ENCODE measurements at regions not wholly inside any gene's neighbourhood (a gene's known extent, or its start where the extent isn't known, plus 50 kb on each side); places are given as distances from the start of the nearest gene placed in this dataset.

DNA sequence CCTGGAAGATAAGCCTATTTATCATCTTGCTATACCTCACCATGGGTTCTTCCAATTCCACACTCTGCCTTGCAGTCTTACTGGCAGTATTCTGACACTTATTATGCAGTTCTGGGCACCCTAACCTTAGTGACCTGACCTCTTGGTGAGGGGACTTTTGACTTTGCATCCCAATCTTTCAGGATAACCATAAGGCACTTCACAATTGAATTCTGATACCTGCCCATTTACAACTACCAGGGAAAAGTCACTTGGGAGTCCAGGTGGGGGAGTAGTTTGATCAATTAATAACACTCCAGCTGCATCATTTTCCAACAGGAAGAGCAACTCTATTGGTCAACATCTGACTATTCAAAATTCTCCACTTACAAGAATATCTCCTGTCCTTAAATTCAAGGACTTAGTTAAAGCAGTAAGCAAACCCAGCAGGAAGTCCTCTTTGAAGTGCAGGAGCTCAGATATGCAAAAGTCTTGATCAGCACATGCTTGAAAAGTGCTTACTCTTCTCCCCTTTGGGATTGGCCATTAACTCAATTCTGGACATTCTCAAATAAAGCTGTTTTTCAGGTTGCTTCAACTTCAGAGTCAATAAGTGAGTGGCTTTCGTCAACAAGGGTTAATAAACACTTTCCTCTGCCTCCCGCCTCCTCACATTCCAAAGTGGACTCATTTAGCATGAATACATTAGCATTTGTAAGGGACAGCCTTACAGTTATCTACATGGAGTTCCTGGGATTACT lies 177.4 kb upstream of the NRIP1 start:
- Histone ChIP-seq H3K4me1 (ENCODE audit: insufficient read depth, low read length) (peaks cover 3% of the 10 kb centered on the region), H3K36me3 (ENCODE audit: insufficient read depth, low read length) (no peaks in the 10 kb centered on the region), H3K79me2 (ENCODE audit: insufficient read depth, low read length) (no peaks in the 10 kb centered on the region), H2AFZ (ENCODE audit: low read depth, low read length) (peak overlapping the region; percentile 18), H3K4me2 (ENCODE audit: low read length) (peak overlapping the region; percentile 37), H3K27me3 (ENCODE audit: insufficient read depth, low read length) (no peaks in the 10 kb centered on the region), H3K9ac (ENCODE audit: low read length) (no peak overlapping the region), H3K9me3 (ENCODE audit: insufficient read depth, low read depth, low read length) (no peaks in the 10 kb centered on the region), H3K4me3 (ENCODE audit: insufficient read depth, low read depth, low read length) (no peak overlapping the region), H3K27ac (ENCODE audit: low read depth, low read length) (no peak overlapping the region), H4K20me1 (ENCODE audit: insufficient read depth, low read length) (no peaks in the 10 kb centered on the region)
- Mint-ChIP-seq H3K9me3 (ENCODE audit: unreplicated experiment) (no peaks in the 10 kb centered on the region), H3K36me3 (ENCODE audit: low read depth, unreplicated experiment) (no peaks in the 10 kb centered on the region), H3K27ac (ENCODE audit: unreplicated experiment) (no peak overlapping the region), H3K4me3 (ENCODE audit: unreplicated experiment) (no peak overlapping the region), H3K4me1 (ENCODE audit: low read depth, unreplicated experiment) (peaks cover 16% of the 10 kb centered on the region), H3K27me3 (ENCODE audit: low read depth, unreplicated experiment) (no peaks in the 10 kb centered on the region)
- no peak for FAIRE-seq
- no peak for TF ChIP-seq CTCF (IDR thresholded peaks at IDR 0.05; ENCODE audit: insufficient read depth, low read depth, low read length)
- TF ChIP-seq EZH2 (IDR thresholded peaks at IDR 0.05; ENCODE audit: insufficient read depth, low read length): no peak
- DNase-seq (ENCODE audit: low read depth): no peak

DNA sequence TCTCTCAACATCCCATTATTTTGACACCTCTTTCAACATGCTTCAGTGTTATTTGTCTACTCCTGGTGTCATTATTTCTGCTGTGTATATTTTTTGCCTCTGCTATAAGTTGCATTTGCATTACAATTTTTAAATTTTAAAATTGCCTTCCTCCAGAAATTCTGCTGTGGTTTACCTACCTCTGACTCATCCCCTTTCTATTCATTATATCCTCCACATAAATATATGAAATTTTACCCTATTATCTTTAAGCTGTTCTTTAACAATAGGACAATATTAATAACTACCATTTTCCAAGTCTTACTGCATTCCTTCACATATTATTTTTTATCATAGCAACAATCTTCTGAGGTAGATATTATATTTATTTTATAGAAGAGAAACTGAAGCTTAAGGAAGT lies 178.1 kb upstream of the NRIP1 start:
- Mint-ChIP-seq H3K9me3 (ENCODE audit: unreplicated experiment) (no peaks in the 10 kb centered on the region), H3K4me3 (ENCODE audit: unreplicated experiment) (no peak overlapping the region), H3K27ac (ENCODE audit: unreplicated experiment) (no peak overlapping the region), H3K27me3 (ENCODE audit: low read depth, unreplicated experiment) (no peaks in the 10 kb centered on the region), H3K36me3 (ENCODE audit: low read depth, unreplicated experiment) (no peaks in the 10 kb centered on the region), H3K4me1 (ENCODE audit: low read depth, unreplicated experiment) (peaks cover 16% of the 10 kb centered on the region)
- FAIRE-seq (no peak), DNase-seq (ENCODE audit: low read depth) (no peak)
- no peaks in the 10 kb centered on the region for H3K9me3 ChIP-seq (ENCODE audit: insufficient read depth, low read depth, low read length)
- no peak overlapping the region for H3K4me3 ChIP-seq (ENCODE audit: insufficient read depth, low read depth, low read length)
- no peaks in the 10 kb centered on the region for H3K27me3 ChIP-seq (ENCODE audit: insufficient read depth, low read length)
- H2AFZ ChIP-seq (ENCODE audit: low read depth, low read length): no peak overlapping the region
- H4K20me1 ChIP-seq (ENCODE audit: insufficient read depth, low read length): no peaks in the 10 kb centered on the region
- peak overlapping the region; percentile 37 for H3K4me2 ChIP-seq (ENCODE audit: low read length)
- H3K9ac ChIP-seq (ENCODE audit: low read length): no peak overlapping the region
- peaks cover 3% of the 10 kb centered on the region for H3K4me1 ChIP-seq (ENCODE audit: insufficient read depth, low read length)
- H3K36me3 ChIP-seq (ENCODE audit: insufficient read depth, low read length): no peaks in the 10 kb centered on the region
- no peak overlapping the region for H3K27ac ChIP-seq (ENCODE audit: low read depth, low read length)
- no peaks in the 10 kb centered on the region for H3K79me2 ChIP-seq (ENCODE audit: insufficient read depth, low read length)
- TF ChIP-seq CTCF (IDR thresholded peaks at IDR 0.05; ENCODE audit: insufficient read depth, low read depth, low read length) (no peak), EZH2 (IDR thresholded peaks at IDR 0.05; ENCODE audit: insufficient read depth, low read length) (no peak)

- Histone ChIP-seq H3K4me3 (ENCODE audit: insufficient read depth, low read depth, low read length) (no peak overlapping the region), H4K20me1 (ENCODE audit: insufficient read depth, low read length) (no peaks in the 10 kb centered on the region), H3K9ac (ENCODE audit: low read length) (no peak overlapping the region), H3K27me3 (ENCODE audit: insufficient read depth, low read length) (no peaks in the 10 kb centered on the region), H3K27ac (ENCODE audit: low read depth, low read length) (no peak overlapping the region), H3K36me3 (ENCODE audit: insufficient read depth, low read length) (no peaks in the 10 kb centered on the region), H3K4me1 (ENCODE audit: insufficient read depth, low read length) (peaks cover 3% of the 10 kb centered on the region), H3K9me3 (ENCODE audit: insufficient read depth, low read depth, low read length) (no peaks in the 10 kb centered on the region), H2AFZ (ENCODE audit: low read depth, low read length) (no peak overlapping the region), H3K4me2 (ENCODE audit: low read length) (no peak overlapping the region), H3K79me2 (ENCODE audit: insufficient read depth, low read length) (no peaks in the 10 kb centered on the region)
- Mint-ChIP-seq H3K36me3 (ENCODE audit: low read depth, unreplicated experiment) (no peaks in the 10 kb centered on the region), H3K9me3 (ENCODE audit: unreplicated experiment) (no peaks in the 10 kb centered on the region), H3K4me1 (ENCODE audit: low read depth, unreplicated experiment) (peaks cover 16% of the 10 kb centered on the region), H3K4me3 (ENCODE audit: unreplicated experiment) (no peak overlapping the region), H3K27me3 (ENCODE audit: low read depth, unreplicated experiment) (no peaks in the 10 kb centered on the region), H3K27ac (ENCODE audit: unreplicated experiment) (no peak overlapping the region)
- no peak for DNase-seq (ENCODE audit: low read depth)
- FAIRE-seq: no peak
- no peak for TF ChIP-seq EZH2 (IDR thresholded peaks at IDR 0.05; ENCODE audit: insufficient read depth, low read length)
- TF ChIP-seq CTCF (IDR thresholded peaks at IDR 0.05; ENCODE audit: insufficient read depth, low read depth, low read length): no peak
Observed at GRCh38 chr21:15243406-15243805, 178.6 kb upstream of the NRIP1 start.

Data from astrocyte (in vitro differentiated cells and primary cell).